HG03442 (cell line): ENCODE measurements at regions not wholly inside any gene's neighbourhood (a gene's known extent, or its start where the extent isn't known, plus 50 kb on each side); places are given as distances from the start of the nearest gene placed in this dataset.
"Not testable (repeated sequence)": the region's sequence is repeated elsewhere in the genome, so short reads cannot be mapped to it uniquely, and the experiment has no call there.

ENCODE experiments used
- ATAC-seq: cut with Tn5 transposase; IDR thresholded peaks from one replicate; pipeline ENCODE4 v1.9.1; 2021; ENCODE audit warnings: mild to moderate bottlenecking, moderate library complexity; ENCODE audit not compliant: unreplicated experiment

DNA sequence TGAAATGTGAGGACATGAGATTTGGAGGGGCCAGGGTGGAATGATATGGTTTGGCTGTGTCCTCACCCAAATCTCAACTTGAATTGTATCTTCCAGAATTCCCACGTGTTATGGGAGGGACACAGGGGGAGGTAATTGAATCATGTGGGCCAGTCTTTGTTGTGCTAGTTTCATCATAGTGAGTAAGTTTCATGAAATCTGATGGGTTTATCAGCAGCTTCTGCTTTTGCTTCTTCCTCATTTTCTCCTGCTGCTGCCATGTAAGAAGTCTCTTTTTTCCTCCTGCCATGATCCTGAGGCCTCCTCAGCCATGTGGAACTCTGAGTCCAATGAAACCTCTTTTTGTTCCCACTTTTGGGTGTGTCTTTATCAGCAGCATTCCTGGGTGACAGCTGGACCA lies 104.3 kb upstream of the UNC5B start:
- ATAC-seq = not testable (repeated sequence)

DNA sequence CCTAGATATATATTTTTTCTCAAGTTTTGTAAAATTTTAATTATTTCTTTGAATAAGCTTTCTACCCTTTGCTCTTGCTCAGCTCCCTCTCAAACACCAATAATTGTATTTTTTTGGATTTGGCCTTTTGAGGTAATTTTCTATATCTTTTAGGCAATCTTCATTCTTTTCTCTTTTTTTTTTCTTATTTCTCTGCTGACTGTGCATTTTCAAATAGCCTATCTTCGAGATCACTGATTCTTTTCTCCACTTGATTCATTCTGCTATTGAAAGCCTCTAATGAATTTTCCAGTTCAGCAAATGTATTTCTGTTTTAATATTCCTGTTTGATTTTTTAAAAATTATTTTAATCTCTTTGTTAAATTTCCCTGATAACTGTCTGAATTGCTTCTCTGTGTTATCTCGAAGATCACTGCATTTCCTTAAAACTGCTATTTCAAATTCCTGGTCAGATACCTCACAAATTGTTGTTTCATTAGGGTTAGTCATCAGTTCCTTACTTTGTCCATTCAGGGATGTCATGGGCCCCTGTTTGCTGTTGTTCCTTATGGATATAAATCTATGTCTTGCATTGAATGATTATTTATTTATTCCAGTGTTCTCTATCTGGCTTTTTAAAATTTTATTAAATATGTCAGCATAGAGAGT lies 100.1 kb upstream of the UNC5B start:
- ATAC-seq = no peak

DNA sequence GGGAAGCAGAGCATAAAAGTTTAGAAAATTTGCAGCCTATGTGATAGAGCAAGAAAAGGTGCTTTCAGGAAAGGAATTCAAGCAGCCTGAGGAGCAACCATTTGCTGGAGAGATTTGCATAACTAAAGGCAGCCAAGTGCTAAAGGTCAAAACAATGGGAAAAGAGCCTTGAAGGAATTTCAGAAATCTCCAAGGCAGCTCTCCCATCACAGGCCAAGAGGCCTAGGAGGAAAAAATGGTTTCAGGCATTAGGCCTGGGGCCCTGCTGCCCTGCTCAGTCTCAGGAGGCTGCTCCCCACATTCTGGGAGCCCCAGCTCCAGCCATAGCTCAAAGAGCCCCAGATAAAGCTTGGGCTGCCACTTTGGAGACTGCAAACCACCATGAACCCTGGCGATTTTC lies 95.9 kb upstream of the UNC5B start:
- no peak for ATAC-seq

DNA sequence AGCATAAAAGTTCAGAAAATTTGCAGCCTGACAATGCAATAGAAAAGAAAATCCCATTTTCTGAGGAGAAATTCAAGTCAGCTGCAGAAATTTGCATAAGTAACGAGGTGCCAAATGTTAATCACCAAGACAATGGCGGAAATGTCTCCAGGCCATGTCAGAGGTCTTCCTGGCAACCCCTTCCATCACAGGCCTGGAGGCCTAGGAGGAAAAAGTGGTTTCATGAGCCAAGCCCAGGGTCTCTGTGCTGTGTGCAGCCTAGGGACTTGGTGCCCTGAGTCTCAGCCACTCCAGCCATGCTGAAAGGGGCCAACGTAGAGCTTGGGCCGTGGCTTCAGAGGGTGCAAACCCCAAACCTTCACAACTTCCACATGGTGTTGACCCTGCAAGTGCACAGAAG lies 94.8 kb upstream of the UNC5B start:
- not testable (repeated sequence) for ATAC-seq

DNA sequence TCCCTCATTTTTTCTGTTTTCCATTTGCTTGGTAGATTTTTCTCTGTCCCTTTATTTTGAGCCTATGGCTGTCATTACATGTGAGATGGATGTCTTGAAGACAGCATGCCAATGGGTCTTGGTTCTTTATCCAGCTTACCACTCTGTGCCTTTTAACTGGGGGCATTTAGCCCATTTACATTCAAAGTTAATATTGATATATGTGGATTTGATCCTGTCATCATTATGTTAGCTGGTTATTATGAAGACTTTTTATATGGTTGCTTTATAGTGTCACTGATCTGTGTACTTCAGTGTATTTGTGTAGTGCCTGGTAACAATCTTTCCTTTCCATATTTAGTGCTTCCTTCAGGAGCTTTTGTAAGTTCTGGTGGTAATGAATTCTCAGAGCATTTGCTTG lies 89.3 kb upstream of the UNC5B start:
- ATAC-seq = no peak

DNA sequence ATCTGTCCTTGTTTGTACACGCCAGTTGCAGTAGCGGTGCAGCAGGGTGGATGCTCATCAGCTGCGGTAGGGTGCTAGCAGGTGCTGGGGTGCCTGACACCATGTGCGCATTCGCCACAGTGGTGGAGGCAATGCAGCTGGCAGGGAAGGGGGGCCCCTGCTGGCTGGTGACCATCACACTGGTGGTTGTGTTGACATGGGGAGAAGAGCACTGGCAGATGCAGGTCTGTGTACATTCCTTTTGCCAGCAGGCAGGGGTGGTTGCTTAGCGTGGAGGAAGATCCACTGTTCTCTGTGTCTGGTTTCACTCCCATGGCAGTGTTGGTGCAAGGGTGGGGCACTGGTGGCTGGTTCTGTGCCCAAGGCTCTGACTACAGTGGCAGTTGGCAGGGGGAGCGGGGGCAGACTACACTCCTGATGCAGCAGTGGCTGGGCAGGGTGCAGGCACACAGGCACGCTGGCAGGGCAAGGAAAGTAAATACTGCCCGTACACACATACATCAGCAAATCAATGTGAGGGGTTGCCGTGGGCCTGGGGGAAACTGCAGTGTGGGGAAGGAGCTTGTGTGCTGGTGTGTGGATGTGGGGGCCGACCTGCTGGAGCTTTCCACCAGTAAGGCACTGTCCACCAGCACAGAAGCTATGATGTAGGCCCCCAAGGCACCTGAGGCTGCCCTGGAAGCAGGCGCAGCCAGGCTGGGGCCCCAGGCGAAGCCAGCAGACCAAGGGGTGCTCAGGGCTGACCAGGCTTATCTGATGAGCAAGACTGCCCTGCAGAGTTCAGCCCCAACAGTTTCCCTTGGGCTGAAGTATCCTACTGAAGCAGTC lies 87.2 kb upstream of the UNC5B start:
- no peak for ATAC-seq

DNA sequence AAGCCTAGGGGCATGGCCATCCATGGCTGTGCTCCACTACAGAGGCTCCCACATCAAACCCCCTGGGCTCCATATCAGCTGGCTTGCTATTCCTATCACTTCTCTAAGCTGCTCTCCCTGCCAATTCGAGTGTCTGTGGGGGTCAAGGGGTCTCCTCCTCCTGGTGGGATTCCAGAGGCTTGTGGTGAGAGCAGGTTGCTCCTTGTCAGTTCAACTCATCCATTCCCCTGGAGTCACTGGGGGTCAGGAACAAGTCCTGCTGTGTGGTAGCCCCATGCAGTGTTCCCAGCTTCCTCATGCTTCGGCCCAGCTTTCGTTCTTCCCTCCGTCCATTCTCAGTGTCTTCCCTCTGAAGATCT lies 86.6 kb upstream of the UNC5B start:
- no peak for ATAC-seq

DNA sequence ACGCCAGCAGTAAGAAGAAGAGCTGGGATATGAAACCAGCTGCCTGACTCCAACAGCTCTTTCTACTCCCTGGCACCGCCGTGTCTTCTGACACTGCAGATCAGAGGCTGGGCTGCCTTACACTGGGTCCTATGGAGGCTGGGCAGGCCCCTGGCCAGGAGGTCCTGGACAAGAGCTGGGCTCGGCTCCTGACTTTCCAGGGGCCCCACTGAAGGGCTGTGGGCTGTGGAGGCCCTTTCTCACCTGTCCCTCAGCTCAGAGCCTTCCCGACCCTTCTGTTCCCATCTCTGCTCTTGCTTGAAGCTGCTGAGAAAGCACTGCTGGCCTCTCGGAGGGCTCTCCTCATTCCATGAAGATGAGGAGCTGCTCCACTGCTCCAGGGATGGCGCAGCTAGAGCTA lies 85.9 kb upstream of the UNC5B start:
- ATAC-seq = no peak

DNA sequence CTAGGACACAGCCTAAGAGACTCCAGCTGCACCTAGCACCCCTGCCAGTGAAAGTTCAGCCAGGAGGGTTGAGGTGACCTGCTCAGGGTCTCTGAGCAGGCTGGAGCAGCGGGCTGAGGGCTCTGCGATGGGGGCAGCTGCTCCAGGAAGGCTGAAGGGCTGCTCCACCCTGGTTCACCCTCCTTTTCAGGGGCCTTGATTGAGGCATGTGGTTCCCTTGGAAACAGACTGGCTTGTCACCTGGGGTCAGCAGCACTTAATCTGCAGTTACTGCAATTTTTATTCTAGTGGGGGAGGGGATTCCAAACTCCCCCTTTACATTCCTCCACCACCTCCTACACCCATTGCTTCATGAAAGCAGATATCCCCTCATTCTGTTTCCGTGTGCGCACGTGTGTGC lies 85.3 kb upstream of the UNC5B start:
- no peak for ATAC-seq

DNA sequence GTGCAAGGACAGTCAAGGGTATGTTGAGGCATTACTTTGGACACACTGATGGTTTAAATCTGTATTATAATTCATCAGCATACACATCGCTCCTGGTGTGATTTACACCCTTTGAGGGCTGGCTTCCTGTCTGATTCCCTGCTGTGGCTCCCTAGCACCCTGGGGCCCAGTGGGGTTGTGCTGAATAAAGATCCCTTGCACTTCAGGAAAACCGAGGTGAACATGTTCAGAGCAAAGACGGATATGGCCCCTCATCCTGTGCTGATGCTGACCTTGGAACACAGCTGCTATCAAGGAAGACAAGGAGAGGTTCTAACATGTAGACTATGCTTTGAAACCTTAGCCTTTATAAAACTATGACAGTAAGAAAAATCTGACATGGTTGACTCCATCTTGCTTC lies 84.6 kb upstream of the UNC5B start:
- ATAC-seq = no peak

DNA sequence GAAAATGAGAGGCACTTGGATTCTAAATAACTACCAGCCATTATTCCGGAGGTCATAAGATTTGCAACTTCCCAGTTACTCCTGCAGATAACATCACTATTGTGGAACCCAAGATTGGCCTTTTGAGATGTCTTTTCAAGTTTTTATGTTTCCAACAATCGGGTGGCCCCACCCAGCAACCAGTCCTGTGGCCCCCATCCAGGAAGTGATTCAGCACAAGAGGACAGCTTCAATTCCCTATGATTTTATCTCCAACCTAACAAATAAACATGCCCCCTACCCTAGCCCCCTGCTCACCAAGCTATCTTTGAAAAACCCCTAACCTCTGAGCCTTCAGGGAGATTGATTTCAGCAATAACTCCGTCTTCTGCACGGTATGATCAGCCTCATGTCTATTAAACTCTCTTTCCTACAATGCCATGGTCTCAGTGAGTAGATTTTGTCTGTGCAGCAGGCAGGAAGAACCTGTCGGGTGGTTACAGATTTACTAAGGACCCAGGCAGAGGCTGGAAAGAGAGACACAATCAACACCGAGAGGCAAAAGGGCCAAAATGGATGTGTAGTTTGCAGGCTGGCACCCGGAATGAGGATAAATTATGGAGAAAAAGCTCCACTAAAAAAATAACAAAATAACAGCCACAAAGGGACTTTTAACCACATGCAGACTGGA lies 83.9 kb upstream of the UNC5B start:
- no peak for ATAC-seq

DNA sequence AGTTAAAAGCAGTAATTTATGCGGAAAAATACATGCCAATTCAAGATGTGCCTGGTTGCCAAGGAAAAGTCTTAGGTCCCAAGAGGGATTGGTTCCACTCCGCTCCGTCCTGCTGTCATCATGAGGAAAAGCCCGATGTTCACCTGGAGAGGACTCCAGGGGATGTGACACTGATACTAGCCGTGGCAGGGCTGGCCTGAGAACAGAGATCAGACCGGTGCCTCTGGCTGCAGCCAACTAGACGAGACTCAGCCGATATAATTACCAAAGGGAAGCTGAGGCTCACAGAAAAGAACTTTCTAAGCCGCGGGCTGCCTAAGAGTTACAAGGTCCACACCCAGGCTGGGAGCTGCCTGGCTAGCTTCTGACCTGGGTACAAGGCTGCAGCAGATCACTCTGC lies 81.3 kb upstream of the UNC5B start:
- ATAC-seq = no peak

DNA sequence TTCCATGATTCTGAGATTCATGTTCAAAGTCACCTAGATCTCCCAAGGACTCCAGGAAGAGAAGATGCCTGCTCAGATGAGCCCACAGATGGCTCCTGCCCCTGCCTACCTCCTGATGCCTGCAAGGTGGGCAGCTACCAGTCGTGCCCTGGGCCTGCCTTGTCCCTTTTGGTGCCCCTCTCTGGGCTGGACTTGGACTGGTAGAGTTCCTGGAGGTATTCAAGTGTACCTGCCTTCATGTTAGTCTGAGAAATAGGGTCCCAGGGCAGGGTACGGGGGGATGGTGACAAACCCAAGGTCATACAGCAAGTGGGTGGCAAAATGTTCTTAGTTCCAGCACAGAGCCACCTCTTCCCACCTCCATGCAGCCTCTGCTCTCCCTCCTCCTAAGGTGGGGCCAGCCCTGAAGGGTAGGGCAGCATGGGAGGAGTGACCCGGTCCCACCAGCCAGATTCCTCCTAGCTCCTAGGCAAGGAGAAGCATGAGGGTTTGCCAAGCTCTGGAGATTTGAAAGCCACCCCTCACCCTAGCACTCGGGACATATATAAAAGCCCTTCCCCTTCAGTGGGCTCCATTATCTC lies 80.8 kb upstream of the UNC5B start:
- ATAC-seq = no peak

DNA sequence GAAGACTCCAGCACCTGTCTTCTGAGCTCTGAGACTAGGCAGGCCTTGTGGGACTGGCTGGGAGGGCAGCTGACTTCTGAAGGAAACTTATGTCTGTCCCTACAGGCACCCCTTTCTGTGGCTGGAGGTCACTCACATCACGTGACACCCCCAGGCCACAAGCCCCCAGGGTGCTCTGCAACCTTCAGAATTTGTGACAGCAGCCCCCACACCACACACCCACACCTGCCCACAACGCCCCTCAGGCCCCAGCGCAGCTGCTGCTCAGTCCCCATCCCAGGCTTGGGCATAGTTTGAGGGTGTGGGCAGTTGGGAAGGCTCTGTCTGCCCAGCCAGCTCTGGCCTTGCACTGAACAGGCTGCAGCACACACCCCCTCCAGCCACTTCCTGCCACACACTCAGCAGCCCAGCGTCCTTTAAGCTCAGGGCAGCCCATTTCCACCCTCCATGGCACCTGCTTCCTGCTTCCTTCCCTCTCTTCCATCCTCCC lies 80.0 kb upstream of the UNC5B start:
- ATAC-seq = no peak

DNA sequence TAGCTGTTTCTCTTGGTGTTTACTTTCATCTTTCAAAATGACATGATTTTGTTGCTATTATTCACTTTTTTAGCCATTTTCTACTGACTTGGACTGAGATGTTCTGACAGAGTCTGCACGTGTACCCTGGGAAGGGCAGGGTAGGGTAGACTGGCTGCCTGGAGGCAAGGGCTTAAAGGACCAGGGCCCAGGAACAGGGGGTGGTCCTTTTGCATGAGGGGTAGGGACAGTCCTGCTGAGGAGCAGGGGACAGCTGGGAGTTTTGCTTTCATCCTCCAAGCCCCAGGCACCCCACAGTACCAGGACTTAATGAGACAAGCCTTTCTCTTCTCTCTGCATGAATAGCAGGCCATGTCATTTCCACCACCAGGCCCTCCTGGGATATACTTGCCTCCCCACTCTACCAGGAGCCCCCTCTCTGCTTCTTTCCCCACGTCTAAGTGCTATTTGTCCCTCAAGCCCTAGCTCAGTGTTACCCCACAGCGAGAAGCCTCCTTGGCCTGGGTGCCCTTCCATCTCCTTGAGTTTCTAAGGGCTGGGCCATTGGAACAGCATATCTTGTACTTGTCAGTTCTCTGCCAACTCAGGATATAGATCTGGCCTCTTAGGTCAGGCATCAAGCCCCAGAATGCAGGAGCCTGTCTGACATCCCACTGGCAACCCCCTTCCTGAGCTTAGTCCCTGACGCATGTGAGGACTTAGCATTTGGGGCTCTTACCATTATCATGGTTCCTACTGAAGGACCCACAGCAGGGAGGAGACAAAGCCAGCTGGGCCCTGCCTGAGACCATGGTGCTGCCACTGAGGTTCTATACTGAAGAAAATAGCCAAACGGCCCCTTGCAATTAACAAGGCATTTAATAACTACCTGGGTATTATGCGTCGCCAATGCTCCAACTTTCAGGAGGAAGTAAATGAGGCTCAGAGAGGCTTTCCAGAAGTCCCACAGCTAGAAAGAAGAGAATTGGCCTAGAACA lies 78.4 kb upstream of the UNC5B start:
- no peak for ATAC-seq

DNA sequence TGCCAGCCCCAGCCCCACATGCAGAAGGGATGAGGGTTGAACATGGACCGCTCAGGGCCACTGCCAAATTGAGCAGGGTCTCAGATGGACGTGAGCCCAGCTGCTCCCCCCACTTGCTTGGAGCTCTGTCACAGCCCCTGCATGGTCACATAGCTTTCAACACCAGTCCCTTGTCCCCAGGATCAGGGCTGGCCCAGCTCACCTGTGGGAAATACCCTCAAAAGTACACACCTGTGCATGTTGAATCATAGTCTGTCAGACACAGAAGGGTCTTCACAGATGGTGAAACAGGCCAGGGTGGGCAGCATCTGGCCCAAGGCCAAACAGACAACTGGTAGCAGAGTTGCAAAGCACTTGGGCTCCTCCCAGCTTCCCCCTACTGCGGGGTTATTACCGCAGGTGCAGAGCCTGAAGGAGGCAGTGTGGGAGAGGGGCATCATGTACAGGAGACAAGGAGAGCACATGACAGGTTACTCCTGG lies 77.6 kb upstream of the UNC5B start:
- no peak for ATAC-seq

DNA sequence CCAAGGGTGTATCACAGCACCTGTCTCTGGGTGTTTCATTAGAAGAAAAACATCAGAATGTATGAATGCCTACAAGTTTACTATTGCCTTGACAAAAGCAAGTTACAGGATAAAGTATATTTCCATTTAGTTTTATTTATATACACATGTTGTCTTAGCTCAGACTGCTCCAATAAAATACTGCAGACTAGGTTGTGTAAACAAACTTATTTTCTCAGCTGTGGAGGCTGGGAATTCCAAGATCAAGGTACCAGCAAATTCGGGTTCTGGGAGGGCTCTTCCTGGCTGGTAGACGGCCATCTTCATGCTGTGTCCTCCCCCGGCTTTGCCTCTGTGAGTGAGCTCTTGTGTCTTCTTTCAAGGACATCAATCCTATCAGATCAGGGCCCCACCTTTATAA lies 77.1 kb upstream of the UNC5B start:
- no peak for ATAC-seq

DNA sequence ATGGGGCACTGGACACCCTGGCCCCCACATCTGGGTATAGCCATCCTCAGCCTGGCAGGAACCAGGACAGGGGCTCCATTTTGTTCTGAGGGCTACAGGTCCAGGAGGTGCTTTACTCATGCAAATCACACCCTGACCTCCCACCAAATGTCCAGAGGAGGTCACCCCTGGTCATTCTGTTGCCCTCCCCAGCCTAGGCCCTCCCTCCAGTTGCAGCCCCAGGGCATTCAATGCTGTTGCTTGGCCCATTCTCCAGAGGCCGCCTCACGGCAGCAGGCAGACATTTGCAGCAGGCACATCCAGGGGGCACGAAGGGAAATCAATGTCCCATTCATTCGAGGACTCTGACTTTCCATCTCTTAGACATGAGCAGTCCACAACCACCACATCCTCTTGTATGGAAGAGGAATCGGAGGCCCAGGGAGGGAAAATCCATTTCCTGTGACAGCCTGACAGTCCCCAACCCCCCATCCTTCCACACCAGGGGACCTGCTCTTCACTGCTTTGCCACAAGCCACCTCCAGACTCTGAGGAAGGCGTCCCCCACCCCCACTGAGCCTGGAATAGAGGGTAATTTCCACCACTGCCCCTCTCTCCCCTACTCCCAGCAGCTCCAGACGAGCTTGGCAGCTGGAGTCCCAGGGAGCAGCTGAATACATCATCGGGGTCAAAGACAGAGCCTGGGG lies 76.2 kb upstream of the UNC5B start:
- ATAC-seq = no peak

DNA sequence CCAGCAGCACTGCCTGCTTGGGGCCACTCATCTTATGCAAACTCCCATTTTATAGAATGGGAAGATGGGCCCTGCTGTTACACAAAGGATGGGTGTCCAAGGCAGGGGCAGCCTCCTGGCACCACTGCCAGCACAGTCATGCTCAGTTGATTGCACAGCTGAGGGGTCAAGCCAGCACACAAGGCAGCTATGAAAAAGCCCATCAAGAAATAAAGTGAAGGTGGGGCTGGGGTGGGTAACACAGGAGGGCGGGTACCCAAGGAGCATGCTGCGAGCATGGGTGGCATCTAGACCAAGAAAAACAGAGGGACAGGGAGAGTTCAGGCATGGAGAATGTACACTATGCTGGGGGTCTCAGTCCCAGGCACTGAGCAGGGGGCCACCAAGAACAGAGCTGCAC lies 74.7 kb upstream of the UNC5B start:
- no peak for ATAC-seq
